Neural cell (in vitro differentiated cells): ENCODE measurements at regions not wholly inside any gene's neighbourhood (a gene's known extent, or its start where the extent isn't known, plus 50 kb on each side); places are given as distances from the start of the nearest gene placed in this dataset.

Experiments
- H2AFZ ChIP-seq: fragments of 200-600, 300-800 bp; sonication (generic), shearing (Covaris generic); 2 replicates; pipeline ENCODE4 v1.6.0; 2014; ENCODE audit warnings: low read depth, mild to moderate bottlenecking, antibody characterized with exemption, low read length, moderate library complexity
- H3F3A ChIP-seq: fragments of 200-600 bp; shearing (Covaris generic); 2 replicates; pipeline ENCODE4 v1.6.1; 2016; ENCODE audit warnings: mild to moderate bottlenecking, moderate library complexity, mixed read lengths, antibody characterized with exemption, low read length; ENCODE audit not compliant: insufficient read depth, poor library complexity, severe bottlenecking
- H3K27ac ChIP-seq: fragments of 200-600, 300-800 bp; sonication (generic), shearing (Covaris generic); 2 replicates; pipeline ENCODE4 v1.5.1; 2014; ENCODE audit warnings: mild to moderate bottlenecking, low read length, moderate library complexity
- H3K27me3 ChIP-seq: fragments of 300-800, 200-600 bp; sonication (generic), shearing (Covaris generic); 2 replicates; pipeline ENCODE4 v1.6.0; 2014; ENCODE audit warnings: mild to moderate bottlenecking, low read depth, low read length, moderate library complexity; ENCODE audit not compliant: insufficient read depth
- H3K36me3 ChIP-seq: fragments of 300-800, 200-600 bp; sonication (generic), shearing (Covaris generic); 2 replicates; pipeline ENCODE4 v1.5.1; 2014; ENCODE audit warnings: mild to moderate bottlenecking, antibody characterized with exemption, low read length, moderate library complexity; ENCODE audit not compliant: insufficient read depth
- H3K4me2 ChIP-seq: fragments of 300-800, 200-600 bp; sonication (generic), shearing (Covaris generic); 2 replicates; pipeline ENCODE4 v1.6.0; 2014; ENCODE audit warnings: mild to moderate bottlenecking, low read length
- H3K4me3 ChIP-seq: fragments of 300-800, 200-600 bp; sonication (generic), shearing (Covaris generic); 2 replicates; pipeline ENCODE4 v1.5.1; 2014; ENCODE audit warnings: mild to moderate bottlenecking, low read length, moderate library complexity
- H3K79me2 ChIP-seq: fragments of 200-600 bp; shearing (Covaris generic); replicated peaks from 2 replicates; pipeline ENCODE4 v1.6.0; 2014; ENCODE audit warnings: mild to moderate bottlenecking, low read length, moderate library complexity; ENCODE audit not compliant: insufficient read depth
- H3K9ac ChIP-seq: fragments of 300-800, 200-600 bp; sonication (generic), shearing (Covaris generic); 2 replicates; pipeline ENCODE4 v1.6.1; 2016; ENCODE audit warnings: mild to moderate bottlenecking, low read length, mixed read lengths
- H3K9me2 ChIP-seq: fragments of 200-600 bp; shearing (Covaris generic); 2 replicates; pipeline ENCODE4 v1.6.1; 2016; ENCODE audit warnings: mild to moderate bottlenecking, low read length, mixed read lengths; ENCODE audit not compliant: insufficient read depth
- H3K9me3 ChIP-seq: fragments of 200-600, 300-800 bp; sonication (generic), shearing (Covaris generic); 2 replicates; pipeline ENCODE4 v1.6.1; 2016; ENCODE audit warnings: mild to moderate bottlenecking, mixed run types, low read length, moderate library complexity, mixed read lengths
- H4K20me1 ChIP-seq: fragments of 200-600 bp; shearing (Covaris generic); 2 replicates; pipeline ENCODE4 v1.6.1; 2016; ENCODE audit warnings: mild to moderate bottlenecking, mixed run types; ENCODE audit not compliant: insufficient read depth
- EP300 ChIP-seq: fragments of 450-650 bp; conservative IDR thresholded peaks from 2 replicates; pipeline ENCODE4 v1.6.1; 2014; ENCODE audit warnings: antibody characterized with exemption, mild to moderate bottlenecking, moderate library complexity; ENCODE audit not compliant: poor library complexity, severe bottlenecking
- EZH2 ChIP-seq: fragments of 200-600, 300-800 bp; shearing (Covaris generic), sonication (generic); IDR thresholded peaks from 2 replicates; pipeline ENCODE4 v1.6.1; 2014; ENCODE audit warnings: antibody characterized with exemption, low read length, borderline replicate concordance, mild to moderate bottlenecking; ENCODE audit not compliant: insufficient read depth, poor library complexity, severe bottlenecking
- MXI1 ChIP-seq: fragments of 450-650 bp; conservative IDR thresholded peaks from 2 replicates; pipeline ENCODE4 v1.6.1; 2014; ENCODE audit warnings: antibody characterized with exemption, mild to moderate bottlenecking; ENCODE audit not compliant: poor library complexity, severe bottlenecking
- POLR2AphosphoS5 ChIP-seq: IDR thresholded peaks from 2 replicates; pipeline ENCODE4 v1.6.1; 2012
- RAD21 ChIP-seq: fragments of 450-650 bp; conservative IDR thresholded peaks from 2 replicates; pipeline ENCODE4 v1.6.1; 2014; ENCODE audit warnings: antibody characterized with exemption, mild to moderate bottlenecking, moderate library complexity
- SMC3 ChIP-seq: fragments of 450-650 bp; conservative IDR thresholded peaks from 2 replicates; pipeline ENCODE4 v1.6.1; 2014; ENCODE audit warnings: antibody characterized with exemption, mild to moderate bottlenecking, moderate library complexity; ENCODE audit not compliant: poor library complexity
- TAF1 ChIP-seq: IDR thresholded peaks from 2 replicates; pipeline ENCODE4 v1.6.1; 2012; ENCODE audit warnings: low read depth
- TF ChIP-seq, protein P1 (sequence below): IDR thresholded peaks from 2 replicates; pipeline ENCODE4 v1.6.1; 2012; ENCODE audit warnings: borderline replicate concordance
- TF ChIP-seq, protein P2 (sequence below): fragments of 450-650 bp; IDR thresholded peaks from 2 replicates; pipeline ENCODE4 v1.5.1; 2014; ENCODE audit warnings: antibody characterized with exemption, mild to moderate bottlenecking, moderate library complexity; ENCODE audit not compliant: poor library complexity, severe bottlenecking

- Histone ChIP-seq H3K9me2 (no peaks in the 10 kb centered on the region), H3K9ac (no peak overlapping the region), H3F3A (no peaks in the 10 kb centered on the region), H3K79me2 (no peaks in the 10 kb centered on the region), H4K20me1 (no peaks in the 10 kb centered on the region), H3K4me3 (no peak overlapping the region), H3K4me2 (no peak overlapping the region), H2AFZ (no peak overlapping the region), H3K27ac (no peak overlapping the region), H3K36me3 (no peaks in the 10 kb centered on the region), H3K9me3 (no peaks in the 10 kb centered on the region), H3K27me3 (no peaks in the 10 kb centered on the region)
- TF ChIP-seq, protein P1, sequence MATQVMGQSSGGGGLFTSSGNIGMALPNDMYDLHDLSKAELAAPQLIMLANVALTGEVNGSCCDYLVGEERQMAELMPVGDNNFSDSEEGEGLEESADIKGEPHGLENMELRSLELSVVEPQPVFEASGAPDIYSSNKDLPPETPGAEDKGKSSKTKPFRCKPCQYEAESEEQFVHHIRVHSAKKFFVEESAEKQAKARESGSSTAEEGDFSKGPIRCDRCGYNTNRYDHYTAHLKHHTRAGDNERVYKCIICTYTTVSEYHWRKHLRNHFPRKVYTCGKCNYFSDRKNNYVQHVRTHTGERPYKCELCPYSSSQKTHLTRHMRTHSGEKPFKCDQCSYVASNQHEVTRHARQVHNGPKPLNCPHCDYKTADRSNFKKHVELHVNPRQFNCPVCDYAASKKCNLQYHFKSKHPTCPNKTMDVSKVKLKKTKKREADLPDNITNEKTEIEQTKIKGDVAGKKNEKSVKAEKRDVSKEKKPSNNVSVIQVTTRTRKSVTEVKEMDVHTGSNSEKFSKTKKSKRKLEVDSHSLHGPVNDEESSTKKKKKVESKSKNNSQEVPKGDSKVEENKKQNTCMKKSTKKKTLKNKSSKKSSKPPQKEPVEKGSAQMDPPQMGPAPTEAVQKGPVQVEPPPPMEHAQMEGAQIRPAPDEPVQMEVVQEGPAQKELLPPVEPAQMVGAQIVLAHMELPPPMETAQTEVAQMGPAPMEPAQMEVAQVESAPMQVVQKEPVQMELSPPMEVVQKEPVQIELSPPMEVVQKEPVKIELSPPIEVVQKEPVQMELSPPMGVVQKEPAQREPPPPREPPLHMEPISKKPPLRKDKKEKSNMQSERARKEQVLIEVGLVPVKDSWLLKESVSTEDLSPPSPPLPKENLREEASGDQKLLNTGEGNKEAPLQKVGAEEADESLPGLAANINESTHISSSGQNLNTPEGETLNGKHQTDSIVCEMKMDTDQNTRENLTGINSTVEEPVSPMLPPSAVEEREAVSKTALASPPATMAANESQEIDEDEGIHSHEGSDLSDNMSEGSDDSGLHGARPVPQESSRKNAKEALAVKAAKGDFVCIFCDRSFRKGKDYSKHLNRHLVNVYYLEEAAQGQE = no peak
- TF ChIP-seq EZH2 = no peak
- no peak for TF ChIP-seq TAF1
- TF ChIP-seq, protein P2, sequence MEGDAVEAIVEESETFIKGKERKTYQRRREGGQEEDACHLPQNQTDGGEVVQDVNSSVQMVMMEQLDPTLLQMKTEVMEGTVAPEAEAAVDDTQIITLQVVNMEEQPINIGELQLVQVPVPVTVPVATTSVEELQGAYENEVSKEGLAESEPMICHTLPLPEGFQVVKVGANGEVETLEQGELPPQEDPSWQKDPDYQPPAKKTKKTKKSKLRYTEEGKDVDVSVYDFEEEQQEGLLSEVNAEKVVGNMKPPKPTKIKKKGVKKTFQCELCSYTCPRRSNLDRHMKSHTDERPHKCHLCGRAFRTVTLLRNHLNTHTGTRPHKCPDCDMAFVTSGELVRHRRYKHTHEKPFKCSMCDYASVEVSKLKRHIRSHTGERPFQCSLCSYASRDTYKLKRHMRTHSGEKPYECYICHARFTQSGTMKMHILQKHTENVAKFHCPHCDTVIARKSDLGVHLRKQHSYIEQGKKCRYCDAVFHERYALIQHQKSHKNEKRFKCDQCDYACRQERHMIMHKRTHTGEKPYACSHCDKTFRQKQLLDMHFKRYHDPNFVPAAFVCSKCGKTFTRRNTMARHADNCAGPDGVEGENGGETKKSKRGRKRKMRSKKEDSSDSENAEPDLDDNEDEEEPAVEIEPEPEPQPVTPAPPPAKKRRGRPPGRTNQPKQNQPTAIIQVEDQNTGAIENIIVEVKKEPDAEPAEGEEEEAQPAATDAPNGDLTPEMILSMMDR = no peak
- no peak for TF ChIP-seq RAD21
- TF ChIP-seq EP300 = no peak
- no peak for TF ChIP-seq SMC3
- no peak for TF ChIP-seq MXI1
- no peak for TF ChIP-seq POLR2AphosphoS5
Observed at GRCh38 chr9:12614488-12614887, 78.7 kb upstream of the TYRP1 start.

GRCh38 chr9:12618956-12619355, 74.2 kb upstream of the TYRP1 start:
- Histone ChIP-seq H3K36me3 (no peaks in the 10 kb centered on the region), H3K9ac (no peak overlapping the region), H3K4me3 (no peak overlapping the region), H4K20me1 (no peaks in the 10 kb centered on the region), H3K9me3 (no peaks in the 10 kb centered on the region), H3K4me2 (no peak overlapping the region), H3K79me2 (no peaks in the 10 kb centered on the region), H2AFZ (no peak overlapping the region), H3K9me2 (no peaks in the 10 kb centered on the region), H3F3A (no peaks in the 10 kb centered on the region), H3K27me3 (no peaks in the 10 kb centered on the region), H3K27ac (no peak overlapping the region)
- no peak for TF ChIP-seq EZH2
- no peak for TF ChIP-seq EP300
- TF ChIP-seq POLR2AphosphoS5 = no peak
- TF ChIP-seq, protein P1 = no peak
- TF ChIP-seq SMC3 = no peak
- TF ChIP-seq TAF1 = no peak
- TF ChIP-seq MXI1 = no peak
- TF ChIP-seq RAD21 = no peak
- TF ChIP-seq, protein P2 = no peak
